Activated CD8-positive, alpha-beta T cell treated with anti-CD3 and anti-CD28 coated beads for 36 hours (primary cell): ENCODE measurements at regions not wholly inside any gene's neighbourhood (a gene's known extent, or its start where the extent isn't known, plus 50 kb on each side); places are given as distances from the start of the nearest gene placed in this dataset.

Experiments
- ATAC-seq: fragments of 200-7000 bp; cut with Tn5 transposase; one replicate; pipeline ENCODE4 v1.10.0; 2021; ENCODE audit warnings: mild to moderate bottlenecking, moderate library complexity
- CTCF ChIA-PET: fragments of 350-600 bp; sonication (Branson Sonifier 250); formaldehyde crosslinking; loops from one replicate; lab custom pipeline; 2021; ENCODE audit warnings: antibody characterized with exemption; lab: Charles Lee
- POLR2A ChIA-PET: fragments of 350-600 bp; sonication (Branson Sonifier 250); formaldehyde crosslinking; loops from one replicate; lab custom pipeline; 2021; ENCODE audit warnings: antibody characterized with exemption; lab: Charles Lee
- DNase-seq: peaks from one replicate; pipeline ENCODE4 v3.0.0-alpha.2; 2020
- H3K27ac Mint-ChIP-seq: one replicate; pipeline ENCODE4 v1.8.0; 2021; ENCODE audit warnings: mild to moderate bottlenecking, mixed read lengths
- H3K27me3 Mint-ChIP-seq: one replicate; pipeline ENCODE4 v1.8.0; 2021; ENCODE audit warnings: mixed read lengths
- H3K36me3 Mint-ChIP-seq: one replicate; pipeline ENCODE4 v1.8.0; 2021; ENCODE audit warnings: low read depth, mixed read lengths
- H3K4me1 Mint-ChIP-seq: one replicate; pipeline ENCODE4 v1.8.0; 2021; ENCODE audit warnings: low read depth, mixed read lengths
- H3K4me3 Mint-ChIP-seq: one replicate; pipeline ENCODE4 v1.8.0; 2021; ENCODE audit warnings: mild to moderate bottlenecking, moderate library complexity, mixed read lengths
- H3K9me3 Mint-ChIP-seq: one replicate; pipeline ENCODE4 v1.8.0; 2021; ENCODE audit warnings: mixed read lengths
- intact Hi-C: fragments of 100-400 bp; cut with micrococcal nuclease; formaldehyde crosslinking; loops from one replicate; pipeline ENCODE4 v1.10.0; 2022
- TF ChIP-seq, protein P1 (sequence below): fragments of 200-600 bp; IDR thresholded peaks from one replicate; pipeline ENCODE4 v1.8.0; 2022; ENCODE audit warnings: antibody characterized with exemption, mild to moderate bottlenecking

GRCh38 chr2:192471982-192472381 lies 277.2 kb upstream of the TMEFF2 start:
- ATAC-seq = no peak
- POLR2A ChIA-PET = no interaction called here

GRCh38 chr2:192469612-192470011 lies 274.9 kb upstream of the TMEFF2 start:
- Mint-ChIP-seq H3K4me3 (no peak overlapping the region), H3K27ac (no peak overlapping the region), H3K36me3 (no peaks in the 10 kb centered on the region), H3K9me3 (no peaks in the 10 kb centered on the region), H3K4me1 (no peaks in the 10 kb centered on the region), H3K27me3 (no peaks in the 10 kb centered on the region)
- no peak for ATAC-seq
- CTCF ChIA-PET = no interaction called here
- POLR2A ChIA-PET = no interaction called here
- TF ChIP-seq, protein P1, sequence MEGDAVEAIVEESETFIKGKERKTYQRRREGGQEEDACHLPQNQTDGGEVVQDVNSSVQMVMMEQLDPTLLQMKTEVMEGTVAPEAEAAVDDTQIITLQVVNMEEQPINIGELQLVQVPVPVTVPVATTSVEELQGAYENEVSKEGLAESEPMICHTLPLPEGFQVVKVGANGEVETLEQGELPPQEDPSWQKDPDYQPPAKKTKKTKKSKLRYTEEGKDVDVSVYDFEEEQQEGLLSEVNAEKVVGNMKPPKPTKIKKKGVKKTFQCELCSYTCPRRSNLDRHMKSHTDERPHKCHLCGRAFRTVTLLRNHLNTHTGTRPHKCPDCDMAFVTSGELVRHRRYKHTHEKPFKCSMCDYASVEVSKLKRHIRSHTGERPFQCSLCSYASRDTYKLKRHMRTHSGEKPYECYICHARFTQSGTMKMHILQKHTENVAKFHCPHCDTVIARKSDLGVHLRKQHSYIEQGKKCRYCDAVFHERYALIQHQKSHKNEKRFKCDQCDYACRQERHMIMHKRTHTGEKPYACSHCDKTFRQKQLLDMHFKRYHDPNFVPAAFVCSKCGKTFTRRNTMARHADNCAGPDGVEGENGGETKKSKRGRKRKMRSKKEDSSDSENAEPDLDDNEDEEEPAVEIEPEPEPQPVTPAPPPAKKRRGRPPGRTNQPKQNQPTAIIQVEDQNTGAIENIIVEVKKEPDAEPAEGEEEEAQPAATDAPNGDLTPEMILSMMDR = no peak
- intact Hi-C loops = no loop called here
- DNase-seq = no peak

More at GRCh38 chr2:192471982-192472381, 277.2 kb upstream of the TMEFF2 start:
- Mint-ChIP-seq H3K4me1 (no peaks in the 10 kb centered on the region), H3K36me3 (no peaks in the 10 kb centered on the region), H3K9me3 (no peaks in the 10 kb centered on the region), H3K27ac (no peak overlapping the region), H3K4me3 (no peak overlapping the region), H3K27me3 (no peaks in the 10 kb centered on the region)
- intact Hi-C loops = no loop called here
- TF ChIP-seq, protein P1 = no peak
- CTCF ChIA-PET = no interaction called here
- DNase-seq = no peak

DNA sequence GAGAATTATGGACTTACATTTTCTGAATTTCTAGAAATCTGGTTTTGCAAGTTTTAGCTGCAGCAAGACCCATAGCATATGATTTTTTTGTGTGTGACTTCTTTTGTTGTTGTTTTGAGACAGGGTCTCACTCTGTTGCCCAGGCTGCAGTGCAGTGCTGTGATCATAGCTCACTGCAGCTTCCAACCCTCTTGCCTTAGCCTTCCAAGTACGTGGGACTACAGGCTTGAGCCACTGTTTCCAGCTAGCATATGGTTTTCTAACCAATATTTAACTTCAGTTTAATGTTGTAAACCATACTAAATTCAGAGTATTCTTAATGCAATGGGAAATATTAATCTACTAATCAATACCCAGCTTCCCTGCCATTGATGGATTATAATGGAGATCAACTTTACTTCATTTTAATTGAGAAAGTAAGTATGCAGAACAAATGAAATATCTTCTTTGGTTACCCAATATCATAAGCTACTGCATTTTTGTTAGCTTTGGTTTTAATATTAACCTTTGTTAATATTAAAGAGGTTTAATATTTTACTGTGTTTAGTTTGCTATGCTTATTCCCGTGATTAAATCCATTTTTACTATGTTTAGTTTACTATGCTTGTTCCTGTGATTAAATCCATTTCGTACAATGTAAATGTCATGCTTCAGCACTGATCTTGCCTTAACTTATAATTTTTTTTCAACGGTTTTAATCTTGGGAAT lies 273.4 kb upstream of the TMEFF2 start:
- no peaks in the 10 kb centered on the region for H3K4me1 Mint-ChIP-seq
- intact Hi-C loops = no loop called here
- DNase-seq (no peak), ATAC-seq (no peak)
- ChIA-PET CTCF (no interaction called here), POLR2A (no interaction called here)
- no peak overlapping the region for H3K27ac Mint-ChIP-seq
- H3K9me3 Mint-ChIP-seq = no peaks in the 10 kb centered on the region
- H3K27me3 Mint-ChIP-seq = no peaks in the 10 kb centered on the region
- no peak overlapping the region for H3K4me3 Mint-ChIP-seq
- TF ChIP-seq, protein P1 = no peak
- H3K36me3 Mint-ChIP-seq = no peaks in the 10 kb centered on the region

GRCh38 chr2:192465141-192465540 lies 270.4 kb upstream of the TMEFF2 start:
- intact Hi-C loops = no loop called here
- no peak overlapping the region for H3K4me3 Mint-ChIP-seq
- no peaks in the 10 kb centered on the region for H3K36me3 Mint-ChIP-seq
- no peak for DNase-seq
- no peaks in the 10 kb centered on the region for H3K27me3 Mint-ChIP-seq
- H3K27ac Mint-ChIP-seq = no peak overlapping the region
- POLR2A ChIA-PET = no interaction called here
- no peak for ATAC-seq
- TF ChIP-seq, protein P1 = no peak
- H3K9me3 Mint-ChIP-seq = no peaks in the 10 kb centered on the region
- CTCF ChIA-PET = no interaction called here
- H3K4me1 Mint-ChIP-seq = no peaks in the 10 kb centered on the region

DNA sequence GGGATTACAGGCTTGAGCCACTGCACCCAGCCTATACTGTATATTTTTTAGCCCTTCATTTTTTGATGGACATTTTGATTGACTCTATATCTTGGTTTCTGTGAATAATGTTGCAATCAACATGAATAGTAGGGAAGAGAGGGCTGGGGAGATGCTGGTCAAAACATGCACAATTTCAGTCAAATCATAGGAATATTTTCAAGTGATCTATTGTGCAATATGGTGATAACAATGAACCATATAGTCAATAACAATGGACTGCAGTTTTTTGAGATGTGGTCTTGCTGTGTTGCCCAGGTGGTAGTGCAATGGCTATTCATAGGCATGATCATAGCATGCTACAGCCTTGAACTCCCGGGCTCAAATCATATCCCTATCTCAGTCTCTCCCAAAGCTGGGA lies 264.7 kb upstream of the TMEFF2 start:
- TF ChIP-seq, protein P1 = no peak
- Mint-ChIP-seq H3K9me3 (no peaks in the 10 kb centered on the region), H3K4me3 (no peak overlapping the region), H3K36me3 (no peaks in the 10 kb centered on the region), H3K4me1 (no peaks in the 10 kb centered on the region), H3K27me3 (no peaks in the 10 kb centered on the region), H3K27ac (no peak overlapping the region)
- ChIA-PET POLR2A (no interaction called here), CTCF (no interaction called here)
- ATAC-seq (no peak), DNase-seq (no peak)
- intact Hi-C loops = no loop called here
